ENCODE measurements at regions not wholly inside any gene's neighbourhood (a gene's known extent, or its start where the extent isn't known, plus 50 kb on each side); places are given as distances from the start of the nearest gene placed in this dataset.
A peak's percentile ranks its signal among the peaks of the same experiment; 100 is the strongest.

GRCh38 chrX:51437521-51437920 is 58.9 kb downstream of the NUDT11 start:
- no peak for DNase-seq (ENCODE audit: low spot score)

GRCh38 chrX:51435101-51435500 is 61.3 kb downstream of the NUDT11 start:
- DNase-seq (ENCODE audit: low spot score) = no peak

- no peak for DNase-seq (ENCODE audit: low spot score)
These were observed 74.3 kb downstream of the NUDT11 start for GRCh38 chrX:51421972-51422597.

- peak; percentile 12 for DNase-seq (ENCODE audit: low spot score)
These were observed 75.8 kb downstream of the NUDT11 start for GRCh38 chrX:51420610-51421009.

GRCh38 chrX:51408462-51408861 is 75.8 kb downstream of the NUDT10 start:
- no peak for DNase-seq (ENCODE audit: low spot score)

GRCh38 chrX:51407520-51408409 is 75.1 kb downstream of the NUDT10 start:
- no peak for DNase-seq (ENCODE audit: low spot score)

- no peak for DNase-seq (ENCODE audit: low spot score)
These were observed 74.3 kb downstream of the NUDT10 start for GRCh38 chrX:51406688-51407519.

GRCh38 chrX:51404445-51404844 is 71.8 kb downstream of the NUDT10 start:
- no peak for DNase-seq (ENCODE audit: low spot score)

GRCh38 chrX:51395810-51396728 is 63.4 kb downstream of the NUDT10 start:
- DNase-seq (ENCODE audit: low spot score) = no peak

- DNase-seq (ENCODE audit: low spot score) = no peak
These were observed 62.8 kb downstream of the NUDT10 start for GRCh38 chrX:51395480-51395809.

Data from LoVo (cell line).